CD14-positive monocyte (primary cell): ENCODE measurements at regions not wholly inside any gene's neighbourhood (a gene's known extent, or its start where the extent isn't known, plus 50 kb on each side); places are given as distances from the start of the nearest gene placed in this dataset.

Experiments
- DNase-seq, 3 donors: peaks; one replicate each; pipeline ENCODE4 v3.0.0-alpha.2; 2011 to 2022
- H2AFZ ChIP-seq: 2 replicates; pipeline ENCODE4 v1.6.0; 2012; ENCODE audit warnings: mild to moderate bottlenecking, low read depth, low read length, inconsistent platforms; ENCODE audit not compliant: insufficient read depth, poor library complexity, severe bottlenecking
- H3K27ac ChIP-seq, 2 donors: 1 replicate in 1 of 2; 2 replicates in 1 of 2; pipeline ENCODE4 v1.5.1; 2012 to 2013; ENCODE audit warnings: low read length in 2 of 2, control low read depth in 1 of 2, inconsistent platforms in 1 of 2, low read depth in 1 of 2, mild to moderate bottlenecking in 1 of 2
- H3K27me3 ChIP-seq, 2 donors: one replicate each; pipeline versions ENCODE4 v1.6.0 to v1.6.1; 2011 to 2013; ENCODE audit warnings: low read length in 2 of 2; ENCODE audit not compliant: control insufficient read depth in 2 of 2, insufficient read depth in 2 of 2
- H3K36me3 ChIP-seq, 2 donors: replicated peaks in 1 of 2; 1 replicate in 1 of 2; 2 replicates in 1 of 2; pipeline versions ENCODE4 v1.5.1 to v1.6.1; 2012 to 2013; ENCODE audit warnings: low read length in 2 of 2, control low read depth in 1 of 2, inconsistent platforms in 1 of 2, mild to moderate bottlenecking in 1 of 2; ENCODE audit not compliant: insufficient read depth in 2 of 2, control insufficient read depth in 1 of 2
- H3K4me1 ChIP-seq, 2 donors: 1 replicate in 1 of 2; 2 replicates in 1 of 2; pipeline versions ENCODE4 v1.5.1 to v1.6.1; 2012 to 2013; ENCODE audit warnings: low read length in 2 of 2, control low read depth in 1 of 2, inconsistent platforms in 1 of 2, mild to moderate bottlenecking in 1 of 2, moderate library complexity in 1 of 2; ENCODE audit not compliant: insufficient read depth in 2 of 2, control insufficient read depth in 1 of 2
- H3K4me2 ChIP-seq: replicated peaks from 2 replicates; pipeline ENCODE3; 2012; ENCODE audit warnings: low read length, moderate library complexity, mild to moderate bottlenecking; ENCODE audit not compliant: poor library complexity, severe bottlenecking; ENCODE audit errors: extremely low read depth
- H3K4me3 ChIP-seq, 3 experiments: fragments of 200-600 bp in 1 of 3; sonication (generic) in 1 of 3; replicated peaks in 1 of 3; 1 replicate in 2 of 3; 2 replicates in 1 of 3; pipeline ENCODE4 v1.5.1; 2011 to 2013; ENCODE audit warnings: low read length in 3 of 3, mild to moderate bottlenecking in 3 of 3, control low read depth in 2 of 3, low read depth in 2 of 3, inconsistent platforms in 1 of 3, moderate library complexity in 1 of 3
- H3K79me2 ChIP-seq: 2 replicates; pipeline ENCODE4 v1.6.0; 2012; ENCODE audit warnings: mild to moderate bottlenecking, control low read depth, inconsistent platforms, low read length, moderate library complexity; ENCODE audit not compliant: insufficient read depth
- H3K9ac ChIP-seq: 2 replicates; pipeline ENCODE4 v1.6.0; 2017; ENCODE audit warnings: low read length, mild to moderate bottlenecking; ENCODE audit not compliant: insufficient read depth, poor library complexity, severe bottlenecking
- H3K9me3 ChIP-seq, 2 donors: replicated peaks in 1 of 2; 1 replicate in 1 of 2; 2 replicates in 1 of 2; pipeline versions ENCODE4 v1.5.1 to v1.6.1; 2012 to 2013; ENCODE audit warnings: low read length in 2 of 2, control low read depth in 1 of 2; ENCODE audit not compliant: control insufficient read depth in 1 of 2, insufficient read depth in 1 of 2
- H4K20me1 ChIP-seq: 2 replicates; pipeline ENCODE4 v1.6.0; 2012; ENCODE audit warnings: mild to moderate bottlenecking, low read length, control low read depth, moderate library complexity; ENCODE audit not compliant: insufficient read depth
- H3K27ac Mint-ChIP-seq, 7 donors: one replicate each; pipeline ENCODE4 v1.8.0; 2020; ENCODE audit warnings: mild to moderate bottlenecking in 7 of 7, mixed read lengths in 7 of 7, moderate library complexity in 6 of 7, inconsistent platforms in 2 of 7
- H3K27me3 Mint-ChIP-seq, 3 donors: one replicate each; pipeline ENCODE4 v1.8.0; 2021 to 2022; ENCODE audit warnings: low read depth in 3 of 3, mild to moderate bottlenecking in 3 of 3, mixed read lengths in 3 of 3, moderate library complexity in 3 of 3, inconsistent platforms in 1 of 3
- H3K36me3 Mint-ChIP-seq, 2 donors: one replicate each; pipeline ENCODE4 v1.8.0; 2020; ENCODE audit warnings: mixed read lengths in 2 of 2, inconsistent platforms in 1 of 2, mild to moderate bottlenecking in 1 of 2
- H3K4me1 Mint-ChIP-seq: one replicate; pipeline ENCODE4 v1.8.0; 2020; ENCODE audit warnings: mild to moderate bottlenecking, mixed read lengths
- H3K4me3 Mint-ChIP-seq, 2 donors: one replicate each; pipeline ENCODE4 v1.8.0; 2020; ENCODE audit warnings: mild to moderate bottlenecking in 2 of 2, mixed read lengths in 2 of 2, moderate library complexity in 1 of 2
- H3K9me3 Mint-ChIP-seq, 7 donors: one replicate each; pipeline ENCODE4 v1.8.0; 2020 to 2022; ENCODE audit warnings: mixed read lengths in 7 of 7, mild to moderate bottlenecking in 6 of 7, moderate library complexity in 6 of 7, inconsistent platforms in 2 of 7
- CTCF ChIP-seq: fragments of 200-600 bp; IDR thresholded peaks from one replicate; pipeline ENCODE4 v1.8.0; 2022; ENCODE audit warnings: antibody characterized with exemption, mild to moderate bottlenecking
- WGBS: methylation state at CpG from one replicate; pipeline ENCODE4 v1.1.5; 2013; ENCODE audit warnings: missing lambda C conversion rate; ENCODE audit not compliant: insufficient coverage; 5-methylcytosine and 5-hydroxymethylcytosine counted together
- intact Hi-C, 2 donors: fragments of 100-400 bp; cut with micrococcal nuclease; formaldehyde crosslinking; loops; one replicate each; pipeline versions ENCODE4 v1.15.0 to v1.15.1; 2023

- no peak for DNase-seq
- Histone ChIP-seq H3K9me3 (peaks cover 13 to 16% of the 10 kb centered on the region in 2 donors), H3K36me3 (no peaks in the 10 kb centered on the region), H3K4me2 (no peak overlapping the region), H3K79me2 (no peaks in the 10 kb centered on the region), H3K27me3 (no peaks in the 10 kb centered on the region), H3K4me3 (no peak overlapping the region), H2AFZ (no peak overlapping the region), H3K27ac (no peak overlapping the region), H4K20me1 (no peaks in the 10 kb centered on the region), H3K4me1 (no peaks in the 10 kb centered on the region), H3K9ac (no peak overlapping the region)
- Mint-ChIP-seq H3K4me1 (no peaks in the 10 kb centered on the region), H3K4me3 (no peak overlapping the region), H3K9me3 (peaks cover 0 to 20% (median 9%) of the 10 kb centered on the region in 7 donors), H3K27me3 (no peaks in the 10 kb centered on the region), H3K27ac (peak overlapping the region in 1 of 7 donors; percentile 76), H3K36me3 (no peaks in the 10 kb centered on the region)
- intact Hi-C loops, result no loop called here
- 44% methylated on average over 3 of the region's 4 CpGs for WGBS
- TF ChIP-seq CTCF, result no peak
Observed at GRCh38 chrX:76850851-76851250, 423.3 kb downstream of the MAGEE1 start.

- Mint-ChIP-seq H3K4me3 (no peak overlapping the region), H3K27ac (no peak overlapping the region), H3K27me3 (no peaks in the 10 kb centered on the region), H3K9me3 (peaks cover 0 to 5% (median 1%) of the 10 kb centered on the region in 7 donors), H3K4me1 (no peaks in the 10 kb centered on the region), H3K36me3 (no peaks in the 10 kb centered on the region)
- H3K4me3 ChIP-seq, result no peak overlapping the region
- no peaks in the 10 kb centered on the region for H3K27me3 ChIP-seq
- H3K4me1 ChIP-seq, result no peaks in the 10 kb centered on the region
- no CpG with 5 or more reads among the region's 1 CpG for WGBS
- H2AFZ ChIP-seq, result no peak overlapping the region
- no peaks in the 10 kb centered on the region for H4K20me1 ChIP-seq
- no peak for DNase-seq
- H3K79me2 ChIP-seq, result no peaks in the 10 kb centered on the region
- TF ChIP-seq CTCF, result no peak
- intact Hi-C loops, result no loop called here
- H3K9ac ChIP-seq, result no peak overlapping the region
- H3K36me3 ChIP-seq, result no peaks in the 10 kb centered on the region
- no peak overlapping the region for H3K27ac ChIP-seq
- peaks cover 0 to 7% of the 10 kb centered on the region in 2 donors for H3K9me3 ChIP-seq
- no peak overlapping the region for H3K4me2 ChIP-seq
Observed at GRCh38 chrX:76862509-76862908, 435.0 kb downstream of the MAGEE1 start.
